HTR-8/SVneo (cell line): ENCODE measurements at regions not wholly inside any gene's neighbourhood (a gene's known extent, or its start where the extent isn't known, plus 50 kb on each side); places are given as distances from the start of the nearest gene placed in this dataset.

ENCODE experiments used
- DNase-seq: peaks from one replicate; pipeline ENCODE4 v3.0.0; 2011; ENCODE audit warnings: low spot score, mixed read lengths; ENCODE audit not compliant: insufficient read length
- FAIRE-seq: peaks from 2 replicates; lab custom pipeline; 2011; peaks lifted over from hg19 to GRCh38; lab: Jason Lieb, UNC

GRCh38 chr12:113660936-113661335 is 189.3 kb upstream of the LHX5 start:
- DNase-seq: no peak
- no peak for FAIRE-seq

GRCh38 chr12:113659416-113659815 is 187.7 kb upstream of the LHX5 start:
- DNase-seq: no peak
- no peak for FAIRE-seq

GRCh38 chr12:113659015-113659414 is 187.3 kb upstream of the LHX5 start:
- no peak for FAIRE-seq
- DNase-seq: no peak

- DNase-seq: no peak
- FAIRE-seq: no peak
These were observed 186.5 kb upstream of the LHX5 start for GRCh38 chr12:113658006-113658655.

- DNase-seq (no peak), FAIRE-seq (no peak)
These were observed 184.2 kb upstream of the LHX5 start for GRCh38 chr12:113655919-113656318.

GRCh38 chr12:113655479-113655878 is 183.8 kb upstream of the LHX5 start:
- DNase-seq (no peak), FAIRE-seq (no peak)

- DNase-seq (no peak), FAIRE-seq (no peak)
These were observed 180.0 kb upstream of the LHX5 start for GRCh38 chr12:113651662-113652061.

GRCh38 chr12:113650476-113650875 is 178.8 kb upstream of the LHX5 start:
- no peak for FAIRE-seq
- DNase-seq: no peak

GRCh38 chr12:113649256-113649830 is 177.7 kb upstream of the LHX5 start:
- FAIRE-seq (no peak), DNase-seq (no peak)

- FAIRE-seq: no peak
- DNase-seq: no peak
These were observed 175.4 kb upstream of the LHX5 start for GRCh38 chr12:113647048-113647447.

GRCh38 chr12:113645603-113646002 is 173.9 kb upstream of the LHX5 start:
- DNase-seq: no peak
- FAIRE-seq: no peak

GRCh38 chr12:113645183-113645582 is 173.5 kb upstream of the LHX5 start:
- FAIRE-seq: no peak
- DNase-seq: no peak

GRCh38 chr12:113643177-113643974 is 171.7 kb upstream of the LHX5 start:
- no peak for FAIRE-seq

GRCh38 chr12:113642672-113643071 is 171.0 kb upstream of the LHX5 start:
- no peak for DNase-seq
- FAIRE-seq: no peak

More at GRCh38 chr12:113643177-113643974, 171.7 kb upstream of the LHX5 start:
- DNase-seq: no peak

GRCh38 chr12:113642216-113642615 is 170.5 kb upstream of the LHX5 start:
- no peak for FAIRE-seq
- no peak for DNase-seq

- FAIRE-seq (no peak), DNase-seq (no peak)
These were observed 169.9 kb upstream of the LHX5 start for GRCh38 chr12:113641426-113642030.

GRCh38 chr12:113640837-113641236 is 169.2 kb upstream of the LHX5 start:
- DNase-seq (no peak), FAIRE-seq (no peak)

- FAIRE-seq (no peak), DNase-seq (no peak)
These were observed 167.8 kb upstream of the LHX5 start for GRCh38 chr12:113639474-113639873.

- no peak for DNase-seq
- FAIRE-seq: no peak
These were observed 166.7 kb upstream of the LHX5 start for GRCh38 chr12:113638460-113638775.

- DNase-seq (no peak), FAIRE-seq (no peak)
These were observed 163.3 kb upstream of the LHX5 start for GRCh38 chr12:113634982-113635381.

GRCh38 chr12:113634474-113634873 is 162.8 kb upstream of the LHX5 start:
- FAIRE-seq (no peak), DNase-seq (no peak)
